A673 (cell line): ENCODE measurements at regions not wholly inside any gene's neighbourhood (a gene's known extent, or its start where the extent isn't known, plus 50 kb on each side); places are given as distances from the start of the nearest gene placed in this dataset.

Experiments
- BruUV-seq: library from RNA; stranded (reverse); fragments of 400-500 nt; replicated peaks from 2 replicates; lab custom pipeline; 2021; lab: Mats Ljungman, UMichigan
- CTCF ChIA-PET: fragments of 300-600 bp; sonication (Branson Sonifier 250); formaldehyde crosslinking; loops from one replicate; lab custom pipeline; 2022; ENCODE audit warnings: antibody characterized with exemption; lab: Charles Lee
- POLR2A ChIA-PET: fragments of 300-600 bp; sonication (Branson Sonifier 250); formaldehyde crosslinking; loops from one replicate; lab custom pipeline; 2022; ENCODE audit warnings: antibody characterized with exemption; ENCODE audit not compliant: low non-redundant PET; lab: Charles Lee
- DNase-seq: peaks from one replicate; pipeline ENCODE4 v3.0.0-alpha.2; 2015; ENCODE audit warnings: low spot score
- H3K27ac ChIP-seq: fragments of 200-600 bp; sonication (generic); 2 replicates; pipeline ENCODE4 v1.5.1; 2016; ENCODE audit warnings: mixed run types, low read depth, mild to moderate bottlenecking, mixed read lengths, antibody characterized with exemption, low read length; ENCODE audit not compliant: poor library complexity, severe bottlenecking
- H3K27me3 ChIP-seq: fragments of 200-600 bp; sonication (generic); replicated peaks from 2 replicates; pipeline ENCODE4 v1.6.1; 2017; ENCODE audit warnings: mixed run types, low read depth, mild to moderate bottlenecking, mixed read lengths, antibody characterized with exemption, low read length; ENCODE audit not compliant: insufficient read depth, poor library complexity
- H3K36me3 ChIP-seq: fragments of 200-600 bp; sonication (generic); 2 replicates; pipeline ENCODE4 v1.6.1; 2016; ENCODE audit warnings: mixed run types, mild to moderate bottlenecking, mixed read lengths, antibody characterized with exemption, low read length; ENCODE audit not compliant: insufficient read depth, poor library complexity, severe bottlenecking
- H3K4me1 ChIP-seq: fragments of 200-600 bp; sonication (generic); 2 replicates; pipeline ENCODE4 v1.6.1; 2017; ENCODE audit warnings: mixed run types, mild to moderate bottlenecking, mixed read lengths, antibody characterized with exemption, low read length; ENCODE audit not compliant: insufficient read depth, poor library complexity, severe bottlenecking
- H3K4me3 ChIP-seq: fragments of 200-600 bp; sonication (generic); 2 replicates; pipeline ENCODE4 v1.5.1; 2016; ENCODE audit warnings: low read depth, mixed run types, mild to moderate bottlenecking, mixed read lengths, low read length; ENCODE audit not compliant: poor library complexity, severe bottlenecking
- H3K9me3 ChIP-seq: fragments of 200-600 bp; sonication (generic); 2 replicates; pipeline ENCODE4 v1.6.1; 2016; ENCODE audit warnings: mixed run types, low read depth, mild to moderate bottlenecking, mixed read lengths, antibody characterized with exemption, low read length; ENCODE audit not compliant: poor library complexity, severe bottlenecking
- CTCF ChIP-seq: fragments of 300-800, 200-600 bp; sonication (generic); conservative IDR thresholded peaks from 2 replicates; pipeline ENCODE4 v1.5.1; 2017; ENCODE audit warnings: low read depth, mild to moderate bottlenecking, antibody characterized with exemption, low read length, moderate library complexity, mixed read lengths
- EZH2 ChIP-seq: fragments of 200-600 bp; sonication (generic); IDR thresholded peaks from 2 replicates; pipeline ENCODE4 v1.6.1; 2017; ENCODE audit warnings: borderline replicate concordance, low read depth, mild to moderate bottlenecking, mixed read lengths, antibody characterized with exemption, low read length; ENCODE audit not compliant: poor library complexity, severe bottlenecking
- intact Hi-C: fragments of 100-400 bp; cut with micrococcal nuclease; formaldehyde crosslinking; loops from one replicate; pipeline ENCODE4 v1.10.0; 2022; ENCODE audit not compliant: unreplicated experiment

GRCh38 chr14:97312910-97313309 is 515.7 kb downstream of the VRK1 start:
- Histone ChIP-seq H3K27ac (no peak overlapping the region), H3K9me3 (peaks cover 5% of the 10 kb centered on the region), H3K27me3 (no peaks in the 10 kb centered on the region), H3K4me3 (no peak overlapping the region), H3K4me1 (no peaks in the 10 kb centered on the region), H3K36me3 (no peaks in the 10 kb centered on the region)
- TF ChIP-seq EZH2 = no peak
- no peak for TF ChIP-seq CTCF
- intact Hi-C loops = no loop called here
- no TSS peak for BruUV-seq
- CTCF ChIA-PET = no interaction called here
- POLR2A ChIA-PET = no interaction called here
- no peak for DNase-seq

GRCh38 chr14:97315790-97316189 is 518.6 kb downstream of the VRK1 start:
- no peak for TF ChIP-seq CTCF
- H3K27me3 ChIP-seq = no peaks in the 10 kb centered on the region
- no peak overlapping the region for H3K4me3 ChIP-seq
- DNase-seq = no peak
- no peaks in the 10 kb centered on the region for H3K36me3 ChIP-seq
- POLR2A ChIA-PET = no interaction called here
- H3K9me3 ChIP-seq = peaks cover 5% of the 10 kb centered on the region
- no peaks in the 10 kb centered on the region for H3K4me1 ChIP-seq
- BruUV-seq = no TSS peak
- no peak overlapping the region for H3K27ac ChIP-seq
- CTCF ChIA-PET = no interaction called here
- intact Hi-C loops = no loop called here

- BruUV-seq = no TSS peak
- H3K4me1 ChIP-seq = no peaks in the 10 kb centered on the region
- H3K4me3 ChIP-seq = no peak overlapping the region
- H3K27ac ChIP-seq = no peak overlapping the region
- ChIA-PET CTCF (no interaction called here), POLR2A (no interaction called here)
- DNase-seq = no peak
- intact Hi-C loops = no loop called here
- TF ChIP-seq CTCF (no peak), EZH2 (no peak)
- H3K36me3 ChIP-seq = no peaks in the 10 kb centered on the region
- no peaks in the 10 kb centered on the region for H3K27me3 ChIP-seq
- H3K9me3 ChIP-seq = peaks cover 4% of the 10 kb centered on the region
Observed at GRCh38 chr14:97318380-97318779, 521.2 kb downstream of the VRK1 start.
